GM21717 (cell line): ENCODE measurements at regions not wholly inside any gene's neighbourhood (a gene's known extent, or its start where the extent isn't known, plus 50 kb on each side); places are given as distances from the start of the nearest gene placed in this dataset.

Experiments used
- ATAC-seq: cut with Tn5 transposase; IDR thresholded peaks from one replicate; pipeline ENCODE4 v1.9.1; 2021; ENCODE audit warnings: mild to moderate bottlenecking, moderate library complexity; ENCODE audit not compliant: unreplicated experiment

- ATAC-seq, result no peak
Observed at GRCh38 chr1:214823311-214824117, 220.5 kb downstream of the CENPF start.

DNA sequence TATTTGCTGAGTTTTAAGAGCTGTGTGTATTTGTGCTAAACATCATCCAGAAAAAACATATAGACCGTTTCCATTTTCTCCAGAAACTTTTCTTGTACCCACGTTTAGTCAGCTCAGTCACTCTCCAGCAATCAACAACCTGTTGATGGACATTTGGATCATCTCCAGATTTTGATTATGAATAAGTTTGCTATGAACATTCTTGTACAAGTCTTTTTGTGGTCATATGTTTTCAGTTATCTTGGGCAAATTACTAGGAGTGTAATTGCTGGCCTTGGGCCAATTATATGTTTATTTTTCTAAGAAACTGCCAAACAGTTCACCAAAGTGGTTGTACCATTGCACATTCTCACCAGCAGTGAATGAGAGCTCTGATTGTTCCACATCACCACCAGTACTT lies 221.8 kb downstream of the CENPF start:
- no peak for ATAC-seq

GRCh38 chr1:214826619-214827018 lies 223.6 kb downstream of the CENPF start:
- ATAC-seq, result no peak

- no peak for ATAC-seq
Observed at GRCh38 chr1:214827883-214828282, 224.9 kb downstream of the CENPF start.

DNA sequence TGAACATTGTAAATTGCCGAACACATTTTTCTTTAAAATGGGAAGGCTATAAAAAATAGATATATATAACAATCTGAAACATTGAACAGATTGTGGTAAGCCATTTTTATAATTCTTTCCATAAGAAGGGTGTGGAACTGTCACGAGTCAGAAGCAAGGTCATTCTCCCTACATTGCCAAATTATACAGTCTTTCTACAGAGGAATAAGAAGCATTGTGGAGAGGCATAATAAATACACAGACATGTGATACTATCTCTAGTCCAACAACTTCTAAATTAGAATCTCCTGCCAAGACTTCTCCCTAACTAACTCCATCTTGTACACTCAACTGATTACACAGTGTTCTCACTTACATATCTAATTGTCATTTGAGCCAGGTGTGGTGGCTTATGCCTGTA lies 227.9 kb downstream of the CENPF start:
- ATAC-seq, result no peak

- no peak for ATAC-seq
Observed at GRCh38 chr1:214831956-214832355, 229.0 kb downstream of the CENPF start.

- no peak for ATAC-seq
Observed at GRCh38 chr1:214833178-214833756, 230.3 kb downstream of the CENPF start.

DNA sequence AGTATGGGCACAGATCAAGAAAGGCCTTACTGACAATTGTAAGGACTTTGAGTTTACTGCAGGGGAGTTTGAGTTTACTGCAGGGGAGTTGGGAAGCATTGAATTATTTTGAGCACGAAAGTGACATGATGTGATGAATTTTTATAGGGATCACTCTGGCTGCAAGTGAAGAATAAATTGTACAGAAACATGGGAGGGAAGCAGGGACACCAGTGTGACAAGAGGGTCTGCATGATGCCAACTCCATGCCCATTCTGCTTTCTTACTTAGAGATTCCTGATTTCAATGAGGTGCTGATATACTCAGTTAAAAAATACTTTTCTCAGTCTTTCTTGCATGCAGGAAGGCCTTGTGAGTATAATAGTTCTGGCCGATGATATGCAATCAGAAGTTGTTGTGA lies 234.4 kb downstream of the CENPF start:
- ATAC-seq, result no peak

GRCh38 chr1:214838351-214838750 lies 235.4 kb downstream of the CENPF start:
- no peak for ATAC-seq

GRCh38 chr1:214840356-214840755 lies 237.4 kb downstream of the CENPF start:
- no peak for ATAC-seq

GRCh38 chr1:214842856-214843255 lies 239.7 kb upstream of the KCNK2 start:
- ATAC-seq, result no peak

DNA sequence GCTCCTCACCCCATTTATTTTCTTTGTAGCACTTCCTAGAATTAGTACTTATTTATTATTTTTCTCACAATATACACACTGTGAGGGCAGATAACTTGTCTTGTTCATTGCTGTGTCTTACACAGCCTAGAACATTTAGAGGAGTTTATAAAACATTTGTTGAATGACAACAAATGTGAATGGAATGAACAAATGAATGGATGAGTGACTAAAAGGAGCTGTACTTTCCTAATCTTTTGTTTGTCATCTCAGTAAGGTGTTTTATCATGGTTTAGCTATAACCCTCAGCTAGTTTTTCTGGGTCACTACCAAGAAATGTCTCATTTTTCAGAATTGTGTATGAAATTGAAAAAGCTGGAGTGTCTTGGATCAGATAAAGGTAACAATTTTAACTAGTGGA lies 239.3 kb upstream of the KCNK2 start:
- no peak for ATAC-seq

DNA sequence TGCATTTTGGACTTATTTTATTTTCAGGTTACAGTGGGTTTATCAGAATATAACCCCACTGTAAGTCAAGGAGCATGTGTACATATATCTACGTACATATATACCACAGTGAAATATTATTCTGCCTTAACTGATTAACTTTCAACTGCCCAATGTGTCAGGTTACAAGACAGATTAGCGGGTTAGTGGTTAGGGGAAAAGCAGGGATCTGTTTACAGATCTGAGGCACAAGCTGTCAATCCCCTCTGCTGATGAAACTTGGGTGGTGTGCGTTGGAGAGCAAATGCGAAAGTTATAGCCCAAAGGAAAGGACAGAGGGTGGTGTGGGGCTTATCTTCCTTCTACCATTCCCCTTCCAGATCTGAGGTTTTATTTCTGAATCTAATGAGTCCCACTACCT lies 238.2 kb upstream of the KCNK2 start:
- ATAC-seq, result no peak

DNA sequence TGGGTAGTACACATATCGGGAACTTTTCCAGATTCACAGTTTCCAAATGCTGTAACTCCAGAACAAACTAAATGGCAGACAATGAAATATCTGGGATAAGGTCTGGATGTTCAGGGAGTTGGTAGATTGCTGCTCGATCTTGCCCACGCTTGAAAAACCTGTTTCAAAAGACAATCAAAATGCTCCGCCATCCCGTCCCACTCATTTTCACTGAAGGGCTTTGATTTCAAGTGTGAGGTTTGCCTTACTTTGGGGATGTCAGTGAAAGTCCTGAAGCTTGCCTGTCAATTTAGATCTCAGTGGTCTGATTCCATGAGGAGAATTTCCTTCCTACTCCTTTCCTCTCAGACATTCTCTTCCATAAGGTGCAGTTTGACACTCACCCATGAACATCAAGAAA lies 236.3 kb upstream of the KCNK2 start:
- no peak for ATAC-seq

- ATAC-seq, result no peak
Observed at GRCh38 chr1:214847071-214847810, 235.3 kb upstream of the KCNK2 start.

GRCh38 chr1:214848101-214848500 lies 234.4 kb upstream of the KCNK2 start:
- no peak for ATAC-seq

GRCh38 chr1:214850432-214851050 lies 232.0 kb upstream of the KCNK2 start:
- ATAC-seq, result no peak

GRCh38 chr1:214853340-214853739 lies 229.2 kb upstream of the KCNK2 start:
- ATAC-seq, result no peak

DNA sequence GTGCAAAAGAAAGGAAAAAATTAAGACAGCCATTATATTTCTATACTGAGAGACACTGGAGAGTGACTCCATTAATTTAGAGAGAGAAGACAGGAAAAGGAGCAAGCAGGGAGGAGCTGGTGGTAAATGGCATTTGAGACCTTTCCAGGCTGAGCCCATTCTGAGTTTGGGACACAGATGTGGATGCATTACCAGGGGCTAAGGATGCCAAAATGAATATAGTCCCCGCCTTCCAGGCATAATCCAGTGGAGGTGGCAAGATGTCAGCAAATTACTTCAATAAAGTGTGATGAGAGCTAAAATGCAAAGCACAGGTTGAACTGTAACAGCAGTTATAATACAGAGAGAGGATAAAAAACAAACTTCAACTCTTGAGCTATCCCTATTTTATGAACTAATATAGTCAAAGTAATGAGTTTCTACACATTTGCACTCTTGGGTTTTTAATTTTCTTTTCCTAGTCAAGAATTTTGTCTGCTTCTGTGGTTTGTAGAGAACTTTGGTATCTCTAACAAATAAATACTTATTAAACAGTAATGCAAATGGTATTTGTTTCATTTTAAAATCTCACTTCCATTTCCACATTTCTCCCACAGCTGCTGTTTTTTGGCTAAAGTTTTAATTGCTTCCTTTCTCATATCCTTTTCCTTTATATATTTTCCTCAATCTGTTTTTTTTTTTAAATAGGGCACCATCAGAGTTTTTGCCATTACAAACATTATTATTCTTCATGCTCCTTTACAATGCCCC lies 228.2 kb upstream of the KCNK2 start:
- ATAC-seq, result no peak

GRCh38 chr1:214856843-214857242 lies 225.7 kb upstream of the KCNK2 start:
- ATAC-seq, result no peak

DNA sequence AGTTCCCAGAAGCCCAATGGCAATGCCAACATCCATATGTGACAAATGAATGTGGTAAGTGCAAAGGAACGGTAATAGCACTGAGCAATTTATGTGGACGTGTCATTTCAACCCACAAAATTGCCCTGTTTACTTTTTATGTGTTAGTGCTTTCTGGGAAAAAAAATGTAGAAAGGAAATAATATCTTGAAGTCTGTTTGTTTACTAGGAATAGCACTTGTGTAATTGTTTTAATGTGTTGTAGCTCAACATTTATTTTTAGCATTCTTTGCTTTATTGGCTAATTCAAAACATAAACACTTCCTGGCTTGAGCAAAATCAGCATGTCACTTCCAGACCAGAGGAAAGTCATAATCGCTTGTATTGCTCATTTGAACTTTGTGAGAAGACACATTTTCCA lies 224.8 kb upstream of the KCNK2 start:
- no peak for ATAC-seq
